ENCODE measurements at regions not wholly inside any gene's neighbourhood (a gene's known extent, or its start where the extent isn't known, plus 50 kb on each side); places are given as distances from the start of the nearest gene placed in this dataset.

- no peak for DNase-seq (ENCODE audit: low read depth in 2 of 2)
These were observed 110.1 kb upstream of the VEGFC start for GRCh38 chr4:176902710-176903323.

DNA sequence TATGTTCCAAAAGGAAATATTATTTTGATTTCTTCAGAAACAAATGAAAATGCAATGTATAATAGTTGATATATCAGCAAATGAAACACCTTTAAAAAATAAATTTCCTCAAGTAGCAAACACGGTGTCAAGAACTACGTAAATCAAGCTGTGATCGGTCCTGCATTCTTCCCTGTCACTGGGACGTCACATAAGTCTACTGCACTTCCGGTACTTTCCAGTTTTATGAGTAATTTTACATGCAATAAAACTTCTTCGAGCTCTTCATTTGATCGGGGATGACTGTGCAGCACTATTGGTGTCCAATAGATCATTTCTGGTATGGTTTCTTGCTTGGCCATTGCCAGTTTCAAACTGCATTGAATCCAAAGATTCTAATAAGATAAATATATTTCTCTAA, 114.0 kb upstream of the VEGFC start:
- no peak for DNase-seq (ENCODE audit: low read depth in 2 of 2)

DNA sequence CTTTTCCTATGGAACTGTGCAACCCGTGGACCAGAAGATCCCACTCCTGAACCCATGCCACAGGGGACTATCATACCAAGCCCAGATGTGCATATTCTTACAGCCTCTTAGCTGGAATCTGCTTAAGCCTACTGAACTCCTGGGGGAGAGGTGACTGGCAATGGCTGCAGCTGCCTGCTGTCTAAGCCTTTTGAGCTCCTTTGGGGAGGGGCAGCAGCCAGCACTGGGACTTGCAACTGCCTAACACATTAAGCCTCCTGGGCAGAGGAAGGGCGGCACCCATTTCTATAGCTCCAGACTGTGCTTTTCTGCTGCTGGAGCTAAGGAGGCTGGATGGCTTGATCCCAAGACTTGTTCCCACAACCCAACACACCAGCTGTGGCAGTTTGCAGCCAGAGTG, 117.9 kb upstream of the VEGFC start:
- no peak for DNase-seq (ENCODE audit: low read depth in 2 of 2)

DNA sequence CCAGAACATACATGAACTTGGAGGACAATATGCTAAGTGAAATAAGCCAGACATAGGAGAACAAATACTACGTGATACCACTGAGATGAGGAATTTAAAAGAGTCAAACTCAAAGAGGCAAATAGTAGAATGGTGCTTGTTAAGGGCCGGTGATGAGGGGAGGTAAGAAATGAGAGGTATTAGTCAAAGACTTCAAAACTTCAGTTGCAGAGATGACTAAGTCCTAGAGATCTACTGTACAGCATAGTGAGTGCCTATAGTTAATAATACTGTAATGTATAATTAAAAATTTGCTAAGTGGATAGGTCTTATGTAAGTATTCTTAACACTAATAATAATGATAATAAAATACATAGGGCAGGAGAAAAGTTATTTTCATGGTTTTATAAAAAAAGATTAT, 126.9 kb upstream of the VEGFC start:
- DNase-seq (ENCODE audit: low read depth in 2 of 2): no peak

DNA sequence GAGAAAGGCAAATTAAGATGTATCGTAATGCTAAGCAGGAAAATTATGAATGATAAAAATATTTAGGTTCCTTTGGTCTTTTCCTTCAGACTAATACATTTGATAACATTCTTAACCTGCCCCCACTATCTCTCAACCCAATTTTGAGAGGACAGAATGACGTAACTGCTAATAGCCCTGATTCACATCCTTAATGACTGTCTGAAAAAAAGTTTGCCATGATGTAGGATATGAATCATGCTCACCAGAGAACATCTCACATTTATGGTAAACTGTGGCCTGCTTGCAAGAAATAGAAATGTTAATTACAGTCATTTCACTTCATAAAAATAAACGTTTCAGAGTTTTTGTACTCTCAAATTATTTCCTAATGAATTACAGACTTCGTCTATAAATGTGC, 128.0 kb upstream of the VEGFC start:
- DNase-seq (ENCODE audit: low read depth in 2 of 2): no peak

GRCh38 chr4:176921256-176921655, 128.5 kb upstream of the VEGFC start:
- DNase-seq (ENCODE audit: low read depth in 2 of 2): no peak

DNA sequence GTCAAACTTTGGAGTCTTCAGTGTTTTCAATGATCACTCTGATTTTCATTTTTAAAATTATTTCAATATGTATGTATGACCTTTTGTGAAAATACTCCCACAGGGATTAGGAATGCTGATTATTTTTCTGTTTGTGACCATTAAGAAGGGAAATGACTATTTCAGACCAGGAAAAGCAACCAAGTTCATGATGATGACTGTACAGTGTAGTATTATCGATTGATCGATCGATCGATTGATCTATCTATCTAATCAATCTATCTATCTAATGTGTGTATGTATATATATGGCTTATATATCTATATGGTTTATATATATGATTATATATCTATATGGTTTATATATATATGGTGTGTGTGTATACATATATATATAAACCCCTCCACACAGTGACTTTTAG, 131.5 kb upstream of the VEGFC start:
- DNase-seq (ENCODE audit: low read depth in 2 of 2): no peak

- no peak for DNase-seq (ENCODE audit: low read depth in 2 of 2)
These were observed 133.2 kb upstream of the VEGFC start for GRCh38 chr4:176925962-176926361.

DNA sequence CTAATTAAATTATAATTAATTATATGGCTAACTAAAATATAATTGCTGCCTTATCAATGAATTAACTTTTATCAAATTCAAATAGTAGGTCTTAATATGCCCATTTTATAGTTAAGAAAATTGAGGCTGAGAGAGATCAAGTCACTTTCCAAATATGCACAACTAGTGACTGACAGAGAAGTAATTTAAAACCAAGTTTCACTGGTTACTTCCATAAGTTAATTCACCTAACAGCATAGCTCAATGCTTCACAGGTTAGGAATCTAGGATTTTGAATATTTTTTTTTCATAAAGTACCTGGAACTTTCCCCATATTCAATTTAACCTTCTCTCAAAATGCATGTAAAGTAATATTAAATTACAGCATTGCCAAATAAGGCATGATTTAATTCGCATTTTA, 134.4 kb upstream of the VEGFC start:
- no peak for DNase-seq (ENCODE audit: low read depth in 2 of 2)

DNA sequence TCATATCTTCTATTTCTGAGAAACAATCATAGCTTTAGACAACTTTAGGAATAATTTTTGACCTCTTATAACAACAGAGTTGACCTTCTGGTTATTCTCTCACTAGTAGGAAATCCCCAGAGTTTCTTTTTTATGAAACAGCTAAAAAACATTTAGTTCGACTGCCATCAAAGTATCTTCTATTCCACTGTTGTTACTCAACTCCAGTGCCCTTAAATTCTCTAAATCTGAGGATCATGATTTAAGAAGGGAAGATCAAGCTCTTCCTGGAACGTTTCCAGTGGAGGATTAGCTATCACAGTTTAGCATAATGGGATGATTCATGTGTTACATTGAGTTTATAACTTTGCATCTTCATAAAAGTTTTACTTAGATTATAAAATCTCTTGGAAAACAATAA, 134.9 kb upstream of the VEGFC start:
- no peak for DNase-seq (ENCODE audit: low read depth in 2 of 2)

DNA sequence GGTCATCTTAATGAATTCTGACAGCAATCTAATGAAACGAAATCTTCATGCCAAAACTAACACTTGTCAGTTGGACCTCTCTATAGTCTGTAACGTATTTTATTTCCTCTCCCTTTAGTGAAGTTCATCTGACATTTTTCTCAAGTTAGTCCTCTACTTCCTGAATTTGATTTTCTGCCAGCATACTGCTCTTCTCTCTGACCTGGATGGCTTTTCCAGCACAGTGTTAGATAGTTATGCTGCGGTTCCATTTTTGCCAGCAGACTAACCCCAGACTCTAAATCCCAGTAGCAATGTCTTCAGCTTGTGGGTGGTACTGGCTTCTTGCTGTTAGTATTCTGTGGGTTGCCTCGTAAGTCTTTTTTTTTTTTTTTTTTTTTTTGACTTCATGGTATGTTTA, 146.7 kb upstream of the VEGFC start:
- DNase-seq (ENCODE audit: low read depth in 2 of 2): no peak

DNA sequence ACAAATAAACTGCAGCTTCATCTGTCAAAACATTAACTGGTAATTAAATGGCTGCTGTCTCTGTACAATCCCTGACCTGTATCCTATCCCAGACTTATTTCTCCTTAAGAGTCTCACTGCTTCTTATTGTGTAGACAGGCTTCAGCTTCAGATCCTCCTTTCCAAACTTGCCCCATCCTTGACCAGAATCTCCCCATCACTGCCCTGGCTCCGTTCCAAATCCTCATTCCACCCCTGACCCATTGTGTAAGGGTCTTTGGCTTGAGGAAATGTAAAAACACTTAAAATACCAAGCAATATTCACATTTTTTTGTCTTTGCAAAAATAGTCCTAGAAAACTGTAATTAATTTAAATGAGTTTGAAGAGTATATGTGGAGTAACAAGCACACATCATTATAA, 152.6 kb upstream of the VEGFC start:
- no peak for DNase-seq (ENCODE audit: low read depth in 2 of 2)

- no peak for DNase-seq (ENCODE audit: low read depth in 2 of 2)
These were observed 156.3 kb upstream of the VEGFC start for GRCh38 chr4:176949029-176949428.

DNA sequence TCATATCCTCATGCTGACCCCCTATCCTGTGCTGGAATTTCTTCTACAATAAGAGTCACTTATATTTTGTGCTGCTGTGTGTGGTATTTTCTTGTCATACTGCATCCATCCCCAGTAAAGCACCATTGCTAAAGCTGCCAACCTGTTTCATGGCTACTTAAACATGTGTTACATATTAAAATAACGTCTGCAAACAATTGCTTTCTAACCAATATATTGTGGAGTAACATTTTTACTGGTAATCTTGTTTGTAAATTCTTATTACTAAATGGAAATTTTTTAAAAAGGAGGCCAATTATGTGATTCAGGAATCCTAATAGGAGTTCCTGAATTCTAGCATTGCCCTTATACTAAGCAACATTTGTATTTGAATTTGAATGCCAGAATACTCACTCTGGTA, 160.3 kb upstream of the VEGFC start:
- no peak for DNase-seq (ENCODE audit: low read depth in 2 of 2)

DNA sequence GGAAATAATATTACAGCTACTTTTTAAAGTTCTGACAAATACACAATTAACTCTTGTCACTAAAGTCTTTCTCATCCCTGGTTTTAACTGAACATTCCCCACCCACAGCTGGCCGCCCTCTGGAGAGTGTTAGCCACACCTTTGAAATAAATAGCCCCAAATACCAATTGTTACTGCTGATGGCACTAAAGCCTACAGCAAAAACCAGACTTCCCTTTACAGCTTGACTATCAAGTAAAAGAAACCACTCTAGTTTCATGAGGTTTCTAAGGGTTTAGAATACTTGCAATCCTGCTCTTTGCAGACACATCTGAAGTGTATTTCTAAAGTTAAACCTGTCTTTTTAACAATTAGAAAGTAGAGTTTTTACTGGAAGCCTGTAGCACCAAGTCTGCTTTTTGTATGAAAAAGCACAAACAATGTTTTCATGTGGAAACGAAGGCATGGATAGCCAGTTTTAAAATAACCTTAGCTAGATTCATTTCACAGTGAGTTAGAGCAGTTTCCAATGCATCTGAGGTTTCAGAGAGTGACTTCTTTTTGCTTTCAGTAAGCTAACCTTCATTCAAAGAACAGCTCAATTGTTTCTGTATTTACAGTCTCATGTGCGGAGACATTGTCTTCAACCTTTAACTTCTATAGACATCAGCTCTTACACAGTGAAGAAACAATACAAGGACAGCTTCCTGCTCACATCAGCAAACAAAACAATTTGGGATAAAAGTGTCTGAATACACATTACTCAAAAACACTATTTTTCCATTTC, 164.8 kb upstream of the VEGFC start:
- no peak for DNase-seq (ENCODE audit: low read depth in 2 of 2)

GRCh38 chr4:176959980-176960379, 167.3 kb upstream of the VEGFC start:
- DNase-seq (ENCODE audit: low read depth in 2 of 2): no peak

GRCh38 chr4:176963121-176963520, 170.4 kb upstream of the VEGFC start:
- DNase-seq (ENCODE audit: low read depth in 2 of 2): no peak

GRCh38 chr4:176964116-176964691, 171.5 kb upstream of the VEGFC start:
- no peak for DNase-seq (ENCODE audit: low read depth in 2 of 2)

- no peak for DNase-seq (ENCODE audit: low read depth in 2 of 2)
These were observed 174.9 kb upstream of the VEGFC start for GRCh38 chr4:176967586-176967985.

DNA sequence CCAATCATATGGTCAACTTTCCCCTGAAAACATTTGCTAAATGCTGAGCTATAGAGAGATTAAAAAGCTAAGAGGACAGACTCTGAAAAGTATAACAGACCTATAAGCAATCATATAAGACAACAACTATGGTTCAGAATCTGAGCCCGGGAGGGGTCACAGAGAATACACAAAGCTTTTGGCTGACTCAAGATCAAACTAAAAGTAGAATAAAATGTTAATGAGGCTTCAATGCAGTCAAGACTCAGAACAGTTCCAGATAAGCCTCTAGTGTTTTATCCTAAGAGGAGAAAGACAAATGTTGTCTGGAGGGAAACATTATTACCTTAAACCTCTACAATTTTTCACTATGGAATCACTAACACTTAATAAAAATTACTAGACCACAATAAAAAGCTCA, 175.4 kb upstream of the VEGFC start:
- no peak for DNase-seq (ENCODE audit: low read depth in 2 of 2)

DNA sequence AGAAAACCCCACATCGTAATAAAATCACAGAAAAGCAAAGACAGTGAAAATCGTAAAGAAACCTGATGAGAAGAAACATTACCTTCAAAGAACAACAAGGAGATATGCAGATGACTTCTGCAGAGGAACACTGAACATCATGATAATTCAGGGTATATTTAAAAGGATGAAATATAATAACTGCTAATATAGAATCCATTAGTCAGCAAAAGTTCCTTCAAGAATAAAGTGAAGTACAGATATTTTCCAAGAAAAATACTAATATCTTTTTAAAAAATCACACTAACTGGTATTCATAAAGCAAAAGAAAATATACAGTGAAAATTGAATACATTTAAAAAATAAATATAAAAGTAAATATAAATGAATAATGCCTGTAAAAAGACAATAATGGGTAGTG, 176.3 kb upstream of the VEGFC start:
- DNase-seq (ENCODE audit: low read depth in 2 of 2): no peak

DNA sequence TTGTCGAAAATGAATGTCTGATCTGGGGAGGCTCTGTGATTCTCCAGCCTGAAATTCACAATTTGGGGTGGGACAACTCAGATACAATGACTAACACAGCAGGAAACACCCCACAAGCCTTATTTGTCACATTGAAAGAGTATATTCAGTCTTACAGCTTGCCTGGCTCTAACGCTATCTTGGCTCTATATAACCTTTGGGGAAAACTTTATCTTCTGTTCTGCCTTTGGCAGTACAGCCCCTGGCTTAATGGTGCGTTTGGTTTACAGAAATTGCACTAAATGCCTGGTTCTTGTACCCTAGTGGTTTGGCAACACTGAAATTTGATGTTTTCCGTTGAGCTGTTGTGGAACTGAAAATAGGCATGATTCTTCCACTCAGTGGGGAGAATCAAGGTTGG, 178.1 kb upstream of the VEGFC start:
- DNase-seq (ENCODE audit: low read depth in 2 of 2): no peak

GRCh38 chr4:176971576-176972115, 178.9 kb upstream of the VEGFC start:
- no peak for DNase-seq (ENCODE audit: low read depth in 2 of 2)

All from stimulated activated CD4-positive, alpha-beta T cell treated with anti-CD3 and anti-CD28 coated beads, Interleukin-12 subunit alpha, Interleukin-12 subunit beta, amount 100 ng/mL, for 24 hours (primary cell).